CD4-positive, alpha-beta T cell (primary cell): ENCODE measurements at regions not wholly inside any gene's neighbourhood (a gene's known extent, or its start where the extent isn't known, plus 50 kb on each side); places are given as distances from the start of the nearest gene placed in this dataset.

Source experiments
- ATAC-seq: fragments of 200-7000 bp; cut with Tn5 transposase; one replicate; pipeline ENCODE4 v1.10.0; 2022; ENCODE audit warnings: mild to moderate bottlenecking; ENCODE audit not compliant: poor library complexity
- CTCF ChIA-PET: fragments of 350-600 bp; sonication (Branson Sonifier 250); formaldehyde crosslinking; loops from one replicate; lab custom pipeline; 2021; ENCODE audit warnings: antibody characterized with exemption, inconsistent platforms; lab: Charles Lee
- POLR2A ChIA-PET: fragments of 350-600 bp; sonication (Branson Sonifier 250); formaldehyde crosslinking; loops from one replicate; lab custom pipeline; 2021; ENCODE audit warnings: antibody characterized with exemption, inconsistent platforms; lab: Charles Lee
- DNase-seq, 14 experiments: peaks; one replicate each; pipeline ENCODE4 v3.0.0-alpha.2; 2013 to 2020; ENCODE audit warnings: mixed read lengths in 2 of 14
- H3K27ac ChIP-seq, 2 donors: one replicate each; pipeline versions ENCODE4 v1.5.1 to v1.7.0; 2013; ENCODE audit warnings: low read length in 2 of 2, low read depth in 1 of 2, mild to moderate bottlenecking in 1 of 2
- H3K27me3 ChIP-seq, 2 experiments: 1 replicate in 1 of 2; 2 replicates in 1 of 2; pipeline versions ENCODE4 v1.6.1 to v1.7.0; 2013; ENCODE audit warnings: low read length in 2 of 2, control low read depth in 1 of 2, mild to moderate bottlenecking in 1 of 2, moderate library complexity in 1 of 2; ENCODE audit not compliant: insufficient read depth in 2 of 2, control insufficient read depth in 1 of 2
- H3K36me3 ChIP-seq: one replicate; pipeline ENCODE4 v1.6.1; 2013; ENCODE audit warnings: low read length, control low read depth; ENCODE audit not compliant: insufficient read depth
- H3K4me1 ChIP-seq: one replicate; pipeline ENCODE4 v1.6.1; 2013; ENCODE audit warnings: low read length, control low read depth; ENCODE audit not compliant: insufficient read depth
- H3K4me3 ChIP-seq: one replicate; pipeline ENCODE4 v1.5.1; 2013; ENCODE audit warnings: mild to moderate bottlenecking, low read length, moderate library complexity
- H3K9me3 ChIP-seq, 2 experiments: 1 replicate in 1 of 2; 2 replicates in 1 of 2; pipeline versions ENCODE4 v1.6.1 to v1.7.0; 2013; ENCODE audit warnings: low read length in 2 of 2, mild to moderate bottlenecking in 2 of 2, control low read depth in 1 of 2, moderate library complexity in 1 of 2; ENCODE audit not compliant: control insufficient read depth in 1 of 2, insufficient read depth in 1 of 2
- H3K27ac Mint-ChIP-seq: one replicate; pipeline ENCODE4 v1.8.0; 2020; ENCODE audit warnings: mixed read lengths
- H3K27me3 Mint-ChIP-seq: one replicate; pipeline ENCODE4 v1.8.0; 2021; ENCODE audit warnings: mixed read lengths
- H3K36me3 Mint-ChIP-seq: one replicate; pipeline ENCODE4 v1.8.0; 2021; ENCODE audit warnings: low read depth, mixed read lengths
- H3K4me1 Mint-ChIP-seq: one replicate; pipeline ENCODE4 v1.8.0; 2021; ENCODE audit warnings: low read depth, mixed read lengths
- H3K4me3 Mint-ChIP-seq: one replicate; pipeline ENCODE4 v1.8.0; 2020; ENCODE audit warnings: mild to moderate bottlenecking, mixed read lengths
- H3K9me3 Mint-ChIP-seq: one replicate; pipeline ENCODE4 v1.8.0; 2020; ENCODE audit warnings: mixed read lengths
- intact Hi-C, 2 experiments: fragments of 100-400 bp; cut with DNase I in 1 of 2; cut with micrococcal nuclease in 1 of 2; formaldehyde crosslinking; loops; one replicate each; pipeline versions ENCODE4 v1.15.1 to v1.9.0; 2023 to 2025; cut with DNase I, micrococcal nuclease
- TF ChIP-seq, protein P1 (sequence below): fragments of 200-600 bp; IDR thresholded peaks from one replicate; pipeline ENCODE4 v1.8.0; 2022; ENCODE audit warnings: antibody characterized with exemption, mild to moderate bottlenecking

DNA sequence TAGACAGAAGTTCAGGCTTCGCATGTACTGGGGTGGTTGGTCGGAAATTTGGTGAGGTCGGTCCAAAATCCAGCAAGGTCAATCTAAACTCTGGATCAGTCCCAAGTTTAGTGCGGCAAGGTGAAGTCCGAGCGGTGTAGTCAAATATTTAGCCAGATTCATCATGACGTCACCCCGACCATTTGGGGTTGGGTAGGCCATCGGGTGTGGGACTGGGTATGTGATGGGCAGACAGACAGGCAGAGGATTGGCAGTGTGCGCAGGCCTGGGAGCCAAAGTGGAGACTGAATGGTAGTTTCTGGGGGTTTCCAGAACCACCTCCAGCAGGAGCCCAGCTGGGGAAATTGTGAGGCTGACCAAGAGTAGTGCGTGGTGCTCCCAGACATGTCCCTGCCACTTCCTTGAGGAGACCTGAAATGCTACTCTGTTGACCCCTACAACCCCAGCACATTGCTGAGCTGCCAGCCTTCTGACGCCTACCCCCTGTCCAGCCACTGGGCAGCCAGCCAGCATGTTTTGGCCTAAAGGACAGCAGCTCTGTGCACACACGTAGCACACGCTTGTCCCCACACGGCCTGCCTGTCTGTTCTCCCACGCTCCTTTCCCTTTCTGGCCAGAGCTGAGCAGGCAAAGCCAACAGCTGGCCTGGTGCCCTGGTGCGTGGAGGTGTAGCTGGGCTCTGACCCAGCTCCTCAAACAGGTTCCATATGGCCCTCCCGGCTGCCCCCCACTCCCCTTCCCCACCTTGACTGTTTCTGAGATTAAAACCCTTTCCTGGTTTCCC is 55.9 kb downstream of the FAM241B start:
- H3K27ac ChIP-seq = no peak overlapping the region
- Mint-ChIP-seq H3K4me1 (no peaks in the 10 kb centered on the region), H3K27ac (no peak overlapping the region), H3K4me3 (no peak overlapping the region), H3K27me3 (peaks cover 12% of the 10 kb centered on the region), H3K9me3 (no peaks in the 10 kb centered on the region), H3K36me3 (no peaks in the 10 kb centered on the region)
- no peaks in the 10 kb centered on the region for H3K9me3 ChIP-seq
- ChIA-PET POLR2A (no interaction called here), CTCF (no interaction called here)
- no peak for ATAC-seq
- DNase-seq = no peak
- H3K4me3 ChIP-seq = no peak overlapping the region
- H3K4me1 ChIP-seq = no peaks in the 10 kb centered on the region
- no peaks in the 10 kb centered on the region for H3K27me3 ChIP-seq
- TF ChIP-seq, protein P1, sequence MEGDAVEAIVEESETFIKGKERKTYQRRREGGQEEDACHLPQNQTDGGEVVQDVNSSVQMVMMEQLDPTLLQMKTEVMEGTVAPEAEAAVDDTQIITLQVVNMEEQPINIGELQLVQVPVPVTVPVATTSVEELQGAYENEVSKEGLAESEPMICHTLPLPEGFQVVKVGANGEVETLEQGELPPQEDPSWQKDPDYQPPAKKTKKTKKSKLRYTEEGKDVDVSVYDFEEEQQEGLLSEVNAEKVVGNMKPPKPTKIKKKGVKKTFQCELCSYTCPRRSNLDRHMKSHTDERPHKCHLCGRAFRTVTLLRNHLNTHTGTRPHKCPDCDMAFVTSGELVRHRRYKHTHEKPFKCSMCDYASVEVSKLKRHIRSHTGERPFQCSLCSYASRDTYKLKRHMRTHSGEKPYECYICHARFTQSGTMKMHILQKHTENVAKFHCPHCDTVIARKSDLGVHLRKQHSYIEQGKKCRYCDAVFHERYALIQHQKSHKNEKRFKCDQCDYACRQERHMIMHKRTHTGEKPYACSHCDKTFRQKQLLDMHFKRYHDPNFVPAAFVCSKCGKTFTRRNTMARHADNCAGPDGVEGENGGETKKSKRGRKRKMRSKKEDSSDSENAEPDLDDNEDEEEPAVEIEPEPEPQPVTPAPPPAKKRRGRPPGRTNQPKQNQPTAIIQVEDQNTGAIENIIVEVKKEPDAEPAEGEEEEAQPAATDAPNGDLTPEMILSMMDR = no peak
- H3K36me3 ChIP-seq = no peaks in the 10 kb centered on the region
- intact Hi-C loops = no loop called here

DNA sequence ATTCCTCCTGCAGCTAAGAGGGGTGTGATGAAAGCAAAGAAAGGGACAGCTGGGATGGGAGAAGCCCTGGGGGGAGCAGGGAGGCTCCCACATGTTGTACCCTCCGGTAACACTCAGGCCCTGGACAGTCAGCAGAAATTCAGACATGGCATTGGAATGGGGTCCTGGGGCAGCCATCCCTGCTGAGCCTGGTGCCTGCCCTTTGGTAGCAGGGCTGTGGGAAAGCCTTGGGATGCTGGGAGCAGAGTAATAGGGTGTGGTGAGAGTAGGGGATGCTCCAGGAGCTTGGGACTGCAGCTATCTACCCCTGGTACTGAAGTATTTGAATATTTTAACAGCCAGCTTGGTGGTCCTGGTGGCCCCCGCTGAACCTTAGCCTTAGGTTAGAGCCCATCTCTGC is 56.8 kb downstream of the FAM241B start:
- Mint-ChIP-seq H3K4me3 (no peak overlapping the region), H3K4me1 (no peaks in the 10 kb centered on the region), H3K9me3 (no peaks in the 10 kb centered on the region), H3K36me3 (no peaks in the 10 kb centered on the region), H3K27ac (no peak overlapping the region), H3K27me3 (peaks cover 10% of the 10 kb centered on the region)
- POLR2A ChIA-PET = no interaction called here
- Histone ChIP-seq H3K4me1 (no peaks in the 10 kb centered on the region), H3K27ac (no peak overlapping the region), H3K27me3 (no peaks in the 10 kb centered on the region), H3K9me3 (no peaks in the 10 kb centered on the region), H3K4me3 (no peak overlapping the region), H3K36me3 (no peaks in the 10 kb centered on the region)
- TF ChIP-seq, protein P1 = no peak
- CTCF ChIA-PET = no interaction called here
- intact Hi-C loops = no loop called here
- DNase-seq (no peak), ATAC-seq (no peak)

DNA sequence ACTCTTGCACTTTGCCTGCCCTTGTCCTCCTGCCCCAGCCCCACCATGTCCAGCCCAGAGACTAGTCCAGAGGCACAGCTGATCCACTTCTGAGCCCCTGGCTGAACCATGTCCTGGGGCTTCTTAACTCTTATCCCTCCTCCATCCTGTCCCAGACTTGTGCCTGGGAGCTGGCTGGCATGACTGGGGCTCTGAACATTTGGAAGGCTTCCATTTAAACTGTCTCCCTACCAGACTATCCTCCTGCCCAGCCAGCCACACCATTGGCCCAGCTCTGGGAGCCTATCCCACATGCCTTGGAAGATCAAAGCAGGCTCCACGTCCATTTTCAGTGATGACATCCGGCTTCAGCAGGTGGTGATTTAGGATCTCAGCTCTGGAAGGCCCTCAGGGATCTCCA is 57.4 kb downstream of the FAM241B start:
- CTCF ChIA-PET = interaction anchor here (0.6 kb wide), 1 partner anchor 10 kb away, joined by 3 read pairs; no protein-coding TSS in a partner anchor

More for the DNA sequence above, 57.4 kb downstream of the FAM241B start:
- Mint-ChIP-seq H3K36me3 (no peaks in the 10 kb centered on the region), H3K9me3 (no peaks in the 10 kb centered on the region), H3K27ac (no peak overlapping the region), H3K4me1 (no peaks in the 10 kb centered on the region), H3K4me3 (no peak overlapping the region), H3K27me3 (peaks cover 8% of the 10 kb centered on the region)
- H3K4me1 ChIP-seq = no peaks in the 10 kb centered on the region
- intact Hi-C loops = no loop called here
- no peak overlapping the region for H3K27ac ChIP-seq
- TF ChIP-seq, protein P1 = no peak
- ATAC-seq (no peak), DNase-seq (no peak)
- no peaks in the 10 kb centered on the region for H3K27me3 ChIP-seq
- H3K4me3 ChIP-seq = no peak overlapping the region
- no peaks in the 10 kb centered on the region for H3K36me3 ChIP-seq
- no peaks in the 10 kb centered on the region for H3K9me3 ChIP-seq
- POLR2A ChIA-PET = no interaction called here
